AG04449 (cell line): ENCODE measurements at regions not wholly inside any gene's neighbourhood (a gene's known extent, or its start where the extent isn't known, plus 50 kb on each side); places are given as distances from the start of the nearest gene placed in this dataset.
A peak's percentile ranks its signal among the peaks of the same experiment; 100 is the strongest.
"Not testable (repeated sequence)": the region's sequence is repeated elsewhere in the genome, so short reads cannot be mapped to it uniquely, and the experiment has no call there.

Source experiments
- CTCF ChIA-PET: fragments of 350-600 bp; formaldehyde crosslinking; extraction: SDS; loops from one replicate; lab custom pipeline; 2021; ENCODE audit warnings: antibody characterized with exemption; lab: Yijun Ruan, JAX
- POLR2A ChIA-PET: fragments of 400-600, 350-600 bp; formaldehyde crosslinking; extraction: SDS; loops from one replicate; lab custom pipeline; 2020; ENCODE audit warnings: antibody characterized with exemption, inconsistent platforms; lab: Yijun Ruan, JAX
- DNase-seq: peaks from one replicate; pipeline ENCODE4 v3.0.0-alpha.2; 2010; ENCODE audit warnings: low read depth, low spot score
- H3K4me3 ChIP-seq: 2 replicates; pipeline ENCODE4 v1.5.1; 2011; ENCODE audit warnings: low read depth, mild to moderate bottlenecking, control low read depth, low read length
- CTCF ChIP-seq: IDR thresholded peaks from one replicate; pipeline ENCODE4 v1.5.1; 2011; ENCODE audit warnings: mild to moderate bottlenecking, moderate library complexity, low read length, control low read depth, inconsistent platforms; ENCODE audit not compliant: insufficient read depth; ENCODE audit errors: missing control alignments

- H3K4me3 ChIP-seq = no peak overlapping the region
- ChIA-PET CTCF (no interaction called here), POLR2A (no interaction called here)
- TF ChIP-seq CTCF = no peak
- no peak for DNase-seq
Observed at GRCh38 chr16:29230671-29231096, 175.8 kb downstream of the NPIPB11 start.

GRCh38 chr16:29230006-29230668 is 176.4 kb downstream of the NPIPB11 start:
- H3K4me3 ChIP-seq, DNase-seq, CTCF ChIA-PET, POLR2A ChIA-PET: not testable (repeated sequence)

DNA sequence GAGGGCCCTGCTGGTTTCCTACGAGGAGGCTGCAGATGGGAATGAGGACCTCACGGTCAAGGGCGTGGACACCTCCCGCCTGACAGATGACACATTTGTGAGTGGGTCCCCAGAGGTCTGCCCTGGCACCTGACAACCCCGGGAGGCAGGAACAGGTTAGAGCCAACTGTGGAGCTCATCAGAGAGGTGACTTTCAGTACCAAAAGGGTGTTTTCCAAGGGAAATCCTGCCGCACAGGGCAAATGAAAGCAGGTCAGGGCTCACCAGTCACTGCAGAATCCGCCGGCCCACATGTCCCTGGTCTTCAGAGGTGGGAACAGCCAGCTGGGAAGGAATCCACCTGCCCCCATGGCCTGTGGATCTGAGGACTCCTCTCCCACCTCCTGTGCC is 176.9 kb downstream of the NPIPB11 start:
- DNase-seq, POLR2A ChIA-PET, H3K4me3 ChIP-seq, CTCF ChIA-PET: not testable (repeated sequence)

DNA sequence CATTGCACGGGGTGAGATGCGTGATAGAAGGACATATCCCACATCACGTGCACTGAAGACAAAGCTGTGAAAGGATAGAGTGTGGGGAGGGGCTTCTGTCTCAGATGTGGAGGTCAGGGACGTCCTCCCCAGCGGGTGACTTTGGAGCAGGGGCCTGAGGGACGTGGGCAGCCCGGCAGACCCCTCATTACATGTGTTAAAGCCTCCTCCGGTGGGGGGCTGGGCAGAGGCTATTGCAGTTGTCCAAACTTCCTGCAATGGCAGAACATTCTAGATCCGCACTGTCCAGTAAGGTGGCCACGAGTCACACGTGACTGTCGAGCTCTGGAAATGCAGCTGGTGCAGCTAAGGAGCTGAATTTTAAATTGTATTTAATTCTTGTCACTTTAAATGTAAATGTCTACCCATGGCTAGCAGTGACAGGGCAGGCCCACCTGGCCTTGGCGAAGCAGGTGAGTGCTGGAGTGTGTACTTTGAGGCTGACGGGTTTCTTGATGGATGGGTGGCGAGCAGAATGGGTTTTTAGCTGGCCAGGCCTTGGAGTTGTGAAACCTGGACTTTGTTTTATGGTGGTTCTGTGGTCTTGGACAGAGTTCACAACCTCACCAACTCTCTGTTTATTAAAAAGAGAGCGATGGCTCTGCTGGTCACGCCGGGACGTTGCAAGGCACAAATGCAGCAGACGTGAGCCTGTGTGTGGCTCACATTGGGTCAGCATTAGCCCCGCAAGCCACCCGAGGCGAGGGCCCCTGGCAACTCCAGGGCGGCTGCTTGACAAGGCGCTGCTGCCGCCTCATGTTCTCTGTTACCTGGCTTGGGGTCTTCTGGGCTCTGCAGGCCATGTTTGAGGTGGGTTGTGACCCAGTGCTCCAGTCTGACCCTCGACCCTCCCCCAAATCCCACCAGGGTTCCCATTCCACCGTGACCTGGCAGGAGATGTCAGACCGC is 177.6 kb downstream of the NPIPB11 start:
- DNase-seq, H3K4me3 ChIP-seq, CTCF ChIA-PET, POLR2A ChIA-PET: not testable (repeated sequence)

- POLR2A ChIA-PET, DNase-seq, H3K4me3 ChIP-seq, CTCF ChIA-PET: not testable (repeated sequence)
- TF ChIP-seq CTCF = peak; percentile 57
Observed at GRCh38 chr16:29227751-29228663, 178.5 kb downstream of the NPIPB11 start.

DNA sequence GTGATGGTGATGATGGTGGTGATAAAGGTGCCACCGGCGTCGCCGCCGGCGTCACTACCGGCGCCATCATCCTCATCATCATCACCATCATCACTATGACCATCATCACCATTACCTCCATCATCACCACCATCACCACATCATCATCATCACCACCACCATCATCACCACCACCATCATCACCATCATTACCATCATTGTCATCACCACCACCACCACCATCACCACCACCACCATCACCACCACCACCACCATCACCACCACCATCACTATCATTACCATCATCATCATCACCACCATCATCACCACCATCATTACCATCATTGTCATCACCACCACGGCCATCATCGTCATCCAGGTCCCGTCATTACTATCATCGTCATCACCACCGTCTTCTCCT is 179.7 kb downstream of the NPIPB11 start:
- no peak overlapping the region for H3K4me3 ChIP-seq
- CTCF ChIA-PET = no interaction called here
- no peak for DNase-seq
- TF ChIP-seq CTCF = no peak
- POLR2A ChIA-PET = no interaction called here

DNA sequence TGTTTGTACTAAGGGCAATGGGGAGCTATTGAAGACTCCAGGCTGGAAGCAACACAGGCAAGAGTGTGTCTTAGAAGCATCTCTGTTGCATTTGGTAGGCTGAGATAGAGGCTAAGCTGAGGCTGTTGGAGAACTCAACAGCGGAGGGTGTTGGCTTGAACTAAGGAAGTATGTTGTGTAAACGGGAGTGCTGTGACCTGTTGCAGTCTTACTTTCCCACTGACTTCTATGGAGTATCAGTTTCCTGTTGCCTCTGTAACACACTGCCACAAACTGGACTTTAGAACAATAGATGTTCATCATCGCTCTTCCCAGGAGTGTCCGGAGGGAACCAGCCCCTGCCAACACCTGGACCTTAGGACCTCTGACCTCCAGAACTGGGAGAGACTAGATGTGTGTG is 181.8 kb downstream of the NPIPB11 start:
- DNase-seq, H3K4me3 ChIP-seq, CTCF ChIA-PET, POLR2A ChIA-PET: not testable (repeated sequence)

DNA sequence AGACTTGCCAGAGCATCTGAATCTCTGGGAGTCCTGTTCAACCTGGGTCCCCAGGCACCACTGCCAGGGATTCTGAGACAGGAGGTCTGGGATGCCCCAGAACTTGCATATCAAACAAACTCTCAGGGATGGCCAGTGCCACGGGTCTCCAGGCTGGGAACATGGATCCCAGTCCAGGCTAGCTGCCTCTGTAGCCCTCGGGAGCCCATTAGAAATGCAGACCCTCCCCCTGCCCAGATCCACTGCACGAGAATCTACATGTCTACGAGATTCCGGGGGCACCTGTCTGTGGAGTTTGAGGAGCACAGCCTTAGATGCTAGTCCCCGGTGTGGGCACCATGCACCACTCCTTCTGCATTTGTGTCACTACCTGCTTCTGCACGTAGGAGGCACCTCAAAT is 183.9 kb downstream of the NPIPB11 start:
- POLR2A ChIA-PET, CTCF ChIA-PET, H3K4me3 ChIP-seq: not testable (repeated sequence)

GRCh38 chr16:29222008-29222407 is 184.5 kb downstream of the NPIPB11 start:
- POLR2A ChIA-PET, H3K4me3 ChIP-seq, CTCF ChIA-PET, DNase-seq: not testable (repeated sequence)

More for the DNA sequence above, 183.9 kb downstream of the NPIPB11 start:
- DNase-seq = not testable (repeated sequence)

- CTCF ChIA-PET = not testable (repeated sequence)
- POLR2A ChIA-PET = interaction anchor here (0.7 kb wide), 1 partner anchor 34 kb away, joined by 3 read pairs; no protein-coding TSS in a partner anchor
- DNase-seq = peak; percentile 57
Observed at GRCh38 chr16:29221281-29221955, 185.1 kb downstream of the NPIPB11 start.

DNA sequence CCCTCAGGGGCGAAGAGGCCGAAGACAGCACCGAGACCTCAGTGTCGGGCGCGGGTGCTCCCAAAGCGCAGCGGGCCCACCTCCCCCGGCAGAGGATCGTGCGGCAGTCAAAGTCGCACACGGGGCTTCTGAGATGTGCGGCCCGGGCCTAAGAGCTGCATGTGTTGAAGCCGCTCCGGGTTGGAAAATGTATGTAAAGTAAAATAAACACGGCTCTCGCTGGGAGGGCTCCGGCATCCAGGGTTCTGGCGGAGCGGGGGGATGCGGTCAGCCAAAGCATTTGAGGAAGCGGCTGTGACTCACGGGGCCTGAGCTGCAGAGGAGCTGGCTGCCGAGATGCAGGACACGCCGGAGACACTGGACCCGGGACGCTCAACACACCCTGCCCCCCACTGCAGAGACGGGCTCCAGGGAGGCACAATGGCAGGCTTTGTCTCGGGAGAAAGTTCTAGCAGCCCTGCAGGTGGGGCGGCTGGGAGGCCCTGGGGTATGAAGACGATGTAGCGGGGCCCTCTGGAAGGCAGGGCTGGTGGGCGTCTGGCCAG is 185.8 kb downstream of the NPIPB11 start:
- POLR2A ChIA-PET = interaction anchor here (0.7 kb wide), 1 partner anchor 35 kb away, joined by 3 read pairs; no protein-coding TSS in a partner anchor
- peak; percentile 68 for DNase-seq
- H3K4me3 ChIP-seq = peak overlapping the region; percentile 52
- CTCF ChIA-PET = not testable (repeated sequence)

More at GRCh38 chr16:29221281-29221955, 185.1 kb downstream of the NPIPB11 start:
- peak overlapping the region; percentile 9; the same call in 1 of the 2 replicates for H3K4me3 ChIP-seq
